HG03432 (cell line): ENCODE measurements at regions not wholly inside any gene's neighbourhood (a gene's known extent, or its start where the extent isn't known, plus 50 kb on each side); places are given as distances from the start of the nearest gene placed in this dataset.

Experiments used
- ATAC-seq: cut with Tn5 transposase; IDR thresholded peaks from one replicate; pipeline ENCODE4 v1.9.1; 2021; ENCODE audit warnings: mild to moderate bottlenecking, moderate library complexity; ENCODE audit not compliant: unreplicated experiment

DNA sequence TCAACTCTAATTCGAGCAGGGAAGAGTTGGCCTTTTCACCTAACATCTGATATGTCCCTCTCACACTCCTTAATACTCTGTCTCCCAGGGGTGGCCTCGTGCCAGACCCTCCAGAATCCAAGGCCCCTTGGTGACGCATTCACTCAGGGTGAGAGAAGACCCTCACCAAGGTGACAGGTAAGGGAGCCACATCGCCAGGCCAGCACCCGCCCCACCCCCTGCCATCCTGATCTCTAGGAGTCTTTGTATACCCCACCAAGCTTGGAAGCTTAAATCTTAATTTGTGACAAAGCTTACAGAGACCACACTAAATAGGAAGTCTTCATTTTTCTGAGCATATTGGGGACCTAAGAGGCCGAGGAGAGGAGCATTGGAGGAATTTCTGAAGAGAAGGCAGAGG lies 286.1 kb downstream of the IRF8 start:
- ATAC-seq = no peak

DNA sequence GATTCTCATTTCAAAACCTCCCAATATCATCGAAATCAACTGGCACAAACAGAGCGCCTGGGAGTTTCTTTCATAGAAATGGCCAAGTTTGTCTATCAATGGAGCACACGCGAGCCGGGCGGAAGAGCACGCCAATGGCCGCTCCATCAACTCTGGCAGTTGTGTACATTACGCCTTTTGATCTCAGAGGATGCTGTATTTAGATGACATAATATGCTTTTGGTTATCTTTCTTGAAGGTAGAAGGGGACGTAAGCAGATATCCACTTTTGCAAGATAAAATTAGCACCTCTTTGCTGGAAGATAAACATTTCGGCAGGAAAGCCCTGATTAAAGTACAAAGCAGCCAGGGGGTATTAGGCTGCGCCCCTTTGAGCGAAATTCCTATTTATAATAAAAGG lies 287.4 kb downstream of the IRF8 start:
- ATAC-seq = no peak

DNA sequence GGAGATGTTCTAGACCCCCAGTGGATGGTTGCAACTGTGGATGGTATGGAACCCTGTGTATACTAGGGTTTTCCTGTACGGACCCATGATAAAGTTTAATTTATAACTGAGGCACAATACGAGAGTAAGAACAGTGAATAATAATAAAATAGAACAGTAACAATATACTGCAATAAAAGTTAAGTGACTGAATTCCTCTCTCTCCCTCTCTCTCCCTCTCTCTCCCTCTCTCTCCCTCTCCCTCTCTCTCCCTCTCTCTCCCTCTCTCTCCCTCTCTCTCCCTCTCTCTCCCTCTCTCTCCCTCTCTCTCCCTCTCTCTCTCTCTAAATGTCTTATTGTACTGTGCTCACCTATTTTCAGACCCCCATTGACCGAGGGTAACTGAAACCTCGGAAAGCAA lies 291.0 kb downstream of the IRF8 start:
- no peak for ATAC-seq

DNA sequence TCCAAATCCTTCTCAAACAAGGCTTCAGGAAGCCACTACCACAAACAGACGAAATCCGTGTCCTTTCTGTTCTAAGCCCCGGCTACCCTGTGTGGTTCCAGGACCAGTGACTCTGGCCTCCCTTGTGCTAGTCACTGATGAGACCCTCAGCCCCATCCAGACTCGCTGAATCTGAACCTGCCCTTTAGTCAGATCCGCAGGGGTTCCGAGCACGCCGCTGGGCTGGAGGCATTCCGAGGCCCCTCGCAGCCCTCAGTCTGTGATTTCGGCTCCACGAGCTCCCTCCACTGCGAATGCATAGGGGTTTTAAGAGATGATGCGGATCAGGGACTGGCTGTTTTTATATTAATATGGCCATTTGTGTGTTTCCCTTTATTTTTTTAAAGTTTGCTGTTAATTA lies 292.7 kb downstream of the IRF8 start:
- no peak for ATAC-seq

DNA sequence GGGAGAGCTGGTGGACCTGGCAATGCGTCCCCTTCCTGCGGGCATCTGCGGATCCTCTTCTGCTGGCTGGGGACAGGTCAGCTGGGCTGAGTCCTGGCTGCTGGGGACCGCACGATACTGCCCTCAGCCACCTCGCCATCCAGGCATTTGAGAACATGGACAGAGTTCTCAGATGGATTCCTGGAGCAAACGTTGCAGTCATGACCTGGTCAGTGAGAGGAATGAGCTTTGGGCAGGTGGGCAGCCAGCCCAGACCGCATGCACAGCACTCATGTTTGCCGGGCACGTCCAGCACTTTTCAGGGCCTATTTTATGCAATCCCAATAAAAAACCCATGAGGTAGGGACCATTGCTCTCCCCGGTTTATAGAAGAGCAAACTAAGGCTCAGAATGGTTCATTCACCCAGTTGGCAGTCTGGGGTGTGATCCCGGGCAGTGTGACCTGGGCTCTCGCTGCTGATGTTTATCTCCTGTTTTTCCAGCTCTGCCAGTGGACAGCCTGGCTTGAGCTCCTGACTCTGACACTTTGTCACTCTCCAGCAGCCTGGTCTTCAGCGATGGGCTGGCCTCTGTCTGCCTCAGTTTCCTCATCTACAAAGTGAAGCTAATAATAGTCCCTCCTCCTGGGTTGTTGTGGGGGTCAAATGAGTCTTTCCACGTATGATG lies 294.7 kb downstream of the IRF8 start:
- ATAC-seq = no peak

DNA sequence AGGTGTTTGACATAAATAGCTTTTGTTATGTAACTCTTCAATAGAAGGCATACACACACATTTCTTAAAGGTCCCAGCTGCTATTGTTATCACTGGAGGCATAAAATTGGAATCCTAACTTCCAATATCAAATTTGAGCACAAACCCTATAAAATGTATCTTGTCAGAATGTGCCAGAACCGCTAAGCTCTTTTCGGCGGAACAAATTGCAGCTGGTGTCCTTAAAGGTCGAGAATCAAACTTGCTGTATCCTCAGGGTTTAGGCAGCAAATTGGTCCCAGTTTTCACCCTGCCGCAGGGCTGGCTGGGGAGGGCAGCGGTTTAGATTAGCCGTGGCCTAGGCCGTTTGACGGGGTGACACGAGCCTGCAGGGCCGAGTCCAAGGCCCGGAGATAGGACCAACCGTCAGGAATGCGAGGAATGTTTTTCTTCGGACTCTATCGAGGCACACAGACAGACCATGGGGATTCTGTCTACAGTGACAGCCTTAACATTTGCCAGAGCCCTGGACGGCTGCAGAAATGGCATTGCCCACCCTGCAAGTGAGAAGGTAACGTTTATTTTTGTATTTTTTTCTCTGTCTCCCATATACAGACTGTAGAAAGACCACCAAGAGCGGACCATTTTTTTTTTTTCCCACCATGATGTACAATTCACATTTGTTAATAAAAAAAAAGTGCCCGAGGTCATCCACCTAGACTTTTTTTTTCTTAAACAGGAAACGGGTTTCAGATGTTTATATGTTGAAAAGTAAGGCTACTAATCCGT lies 297.1 kb downstream of the IRF8 start:
- no peak for ATAC-seq

DNA sequence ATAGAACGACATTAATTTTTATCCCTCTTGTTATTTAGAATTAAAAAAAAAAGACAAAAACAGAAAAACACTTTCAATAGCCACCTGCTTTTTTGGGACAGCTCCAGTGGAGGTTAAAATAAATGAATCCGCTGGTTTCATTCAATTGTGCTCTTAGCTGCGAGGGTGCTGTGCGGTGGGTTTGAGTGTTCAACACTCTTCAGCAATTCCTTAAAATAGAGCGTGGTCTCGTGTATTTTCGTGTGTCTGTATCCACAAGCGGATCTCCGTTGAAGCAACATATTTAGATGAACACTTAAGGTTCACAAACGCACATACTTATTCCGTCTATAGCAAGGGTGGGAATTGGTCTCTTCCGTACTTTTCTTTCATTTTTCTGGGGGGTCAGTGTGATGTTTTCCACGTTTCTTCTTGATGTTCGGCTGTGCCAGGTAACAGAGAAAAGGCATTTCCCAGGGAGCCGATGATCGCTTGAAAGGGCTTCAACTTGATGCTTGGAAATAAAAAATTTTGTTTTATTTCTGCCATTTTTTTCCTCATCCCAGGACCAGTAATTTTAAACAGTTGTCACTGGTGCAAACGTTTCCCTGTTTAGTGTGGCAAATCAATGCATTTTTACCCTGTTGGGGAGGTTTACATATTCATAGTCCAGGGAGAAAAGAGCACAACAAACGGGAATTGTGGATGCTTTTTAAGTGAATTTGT lies 297.9 kb downstream of the IRF8 start:
- ATAC-seq = no peak

DNA sequence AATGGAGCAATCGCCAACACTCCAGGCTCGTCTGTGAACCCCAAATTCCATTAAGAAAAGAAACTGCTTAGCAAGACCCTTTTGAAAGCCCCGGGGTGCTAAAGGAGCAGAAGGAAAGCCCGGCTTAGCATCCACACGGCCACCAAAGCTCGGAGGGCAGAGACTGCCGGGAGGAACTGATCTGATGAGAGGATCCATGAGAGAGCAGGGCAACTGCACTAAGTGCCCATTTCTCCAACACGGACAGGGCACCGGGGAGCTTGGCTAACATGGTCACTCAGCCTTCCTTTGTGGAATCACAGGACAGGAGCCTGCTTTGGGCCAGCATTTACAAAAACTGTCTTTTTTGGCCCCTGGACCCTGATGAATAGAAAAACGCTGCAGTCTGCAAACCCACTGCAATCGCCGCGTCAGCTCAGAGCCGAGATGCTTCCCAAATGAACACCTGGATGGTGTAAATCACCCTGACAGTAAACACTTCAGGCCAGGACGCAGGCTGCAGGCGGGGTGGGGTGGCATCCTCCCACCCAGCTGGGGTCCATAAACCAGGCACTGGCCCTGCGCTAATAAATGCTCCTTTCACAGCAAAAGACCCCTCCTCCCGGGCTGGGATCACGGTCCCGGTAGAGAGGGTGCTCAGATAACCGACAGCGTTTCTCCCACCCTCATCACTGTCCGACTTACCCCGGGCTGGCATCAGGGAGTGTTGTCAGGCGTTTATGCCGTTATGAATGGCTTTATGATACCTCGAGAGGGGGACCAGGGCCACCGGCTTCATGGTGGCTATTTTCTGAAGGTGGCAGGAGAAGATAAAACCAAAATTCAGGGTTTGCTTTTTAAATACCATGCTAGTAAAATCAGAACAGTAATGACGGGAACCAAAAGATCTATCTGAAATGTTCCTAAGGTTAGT lies 299.5 kb downstream of the IRF8 start:
- no peak for ATAC-seq

DNA sequence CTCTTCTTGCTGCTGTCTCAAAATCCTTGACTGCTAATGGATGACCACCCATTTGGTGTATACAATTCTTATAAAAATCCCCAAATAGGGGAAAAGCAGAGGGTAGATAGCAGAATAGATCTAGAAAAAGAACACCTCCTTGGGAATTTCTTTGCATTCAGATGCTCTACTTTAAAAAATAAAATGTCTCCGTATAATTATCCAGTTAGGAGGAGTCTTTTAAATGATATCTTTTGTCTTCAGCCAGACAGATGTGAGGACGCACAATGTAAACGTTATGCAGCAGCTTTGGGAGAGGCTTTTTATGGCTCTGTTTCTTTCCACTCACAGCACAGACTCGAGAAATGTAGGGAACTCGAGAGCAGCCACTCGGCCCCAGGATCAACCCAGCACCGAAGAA lies 300.2 kb downstream of the IRF8 start:
- no peak for ATAC-seq

DNA sequence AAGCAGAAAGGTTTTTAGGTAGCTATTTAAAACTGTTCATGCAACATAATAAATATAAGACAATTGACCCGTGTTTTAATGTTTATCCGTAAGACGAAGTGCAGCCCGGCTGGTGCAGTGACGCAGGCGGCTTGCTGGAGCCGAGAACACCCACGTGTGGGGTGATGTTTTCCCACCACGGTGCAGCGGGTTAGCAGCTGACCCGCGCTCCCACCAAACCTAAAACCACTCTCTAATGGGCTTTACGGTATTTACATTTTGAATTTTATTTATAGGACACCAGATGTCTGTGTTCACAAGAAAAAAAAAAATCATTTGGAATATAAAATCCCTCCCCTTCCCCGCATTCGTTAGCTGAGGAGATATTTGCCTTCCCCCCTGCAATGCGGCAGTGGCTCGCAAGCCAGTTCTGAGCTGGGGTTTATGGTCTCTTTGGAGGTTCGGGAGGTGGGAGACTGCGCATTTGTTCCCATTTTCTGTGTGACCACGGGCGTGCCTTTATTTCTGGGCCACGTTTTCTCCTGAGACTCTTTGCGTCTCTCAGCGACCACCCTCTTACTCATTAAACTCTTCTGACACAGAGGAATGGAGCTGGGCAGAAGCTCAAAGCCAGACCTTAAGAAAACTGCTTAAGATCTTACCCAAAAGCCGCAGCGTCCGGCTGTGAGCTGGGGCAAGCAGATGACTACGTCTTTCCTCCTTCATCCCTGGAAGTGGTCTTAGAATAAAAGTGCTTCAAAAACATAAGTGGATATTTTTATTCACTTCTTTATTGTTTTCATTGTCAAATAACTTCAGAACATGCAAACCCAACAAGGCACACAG lies 301.1 kb downstream of the IRF8 start:
- ATAC-seq = no peak

DNA sequence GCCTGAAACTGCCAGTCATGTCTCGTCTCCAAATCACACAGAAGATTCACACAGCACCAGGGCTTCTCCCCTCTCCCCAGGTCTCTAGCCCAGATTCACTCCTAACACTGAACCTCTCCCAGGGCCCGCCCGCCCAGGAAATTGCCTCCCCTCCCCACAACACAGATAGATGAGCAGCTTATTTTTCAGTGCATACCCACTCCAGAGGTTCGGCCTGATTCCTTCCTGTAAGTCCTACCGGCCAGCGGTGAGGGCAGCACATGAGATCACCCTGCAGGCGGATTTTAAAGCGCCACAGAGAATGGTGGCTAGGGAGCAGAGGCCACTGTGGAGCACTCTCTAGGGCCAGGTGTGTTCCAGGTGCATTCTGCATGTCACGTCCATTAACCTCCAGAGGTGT lies 301.8 kb downstream of the IRF8 start:
- ATAC-seq = no peak

DNA sequence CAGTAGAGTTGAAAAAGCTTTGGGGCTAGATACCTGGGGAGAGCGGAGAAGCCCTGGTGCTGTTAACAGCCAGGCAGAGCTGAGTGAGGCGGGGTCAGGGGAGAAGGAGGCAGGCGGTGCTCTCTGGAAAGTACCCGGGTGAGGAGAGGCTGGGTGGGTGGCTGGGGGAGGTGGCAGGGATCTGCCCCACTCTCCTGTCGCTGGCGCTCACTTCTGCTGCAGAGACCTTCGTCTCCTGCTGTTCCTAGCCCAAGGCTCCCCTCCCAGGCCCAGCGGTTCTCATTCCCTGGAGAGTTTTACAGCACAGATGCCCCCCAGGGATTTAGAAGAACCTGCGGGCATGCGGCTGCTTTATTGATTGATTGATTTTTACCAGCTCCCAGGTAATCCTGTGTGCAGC lies 302.8 kb downstream of the IRF8 start:
- no peak for ATAC-seq

DNA sequence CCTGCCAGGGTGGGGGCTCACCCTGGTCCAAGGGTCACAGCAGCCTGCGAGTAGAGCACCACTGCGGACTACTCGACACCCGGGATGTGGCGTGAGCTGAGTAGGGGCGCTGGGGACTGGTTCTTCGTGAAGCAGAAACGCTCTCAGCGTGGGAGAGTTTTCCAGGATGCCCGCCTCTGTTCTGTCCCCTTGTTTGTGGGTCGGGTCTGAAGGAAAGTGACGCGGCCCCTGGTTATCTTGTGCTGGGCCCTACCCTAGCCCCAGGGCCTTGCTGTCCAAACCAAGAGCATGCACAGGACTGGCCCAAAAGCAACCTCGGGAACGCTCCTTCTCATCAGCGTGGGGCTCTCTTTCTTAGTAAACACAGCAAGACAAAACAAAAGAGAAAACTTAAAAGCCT lies 303.3 kb downstream of the IRF8 start:
- no peak for ATAC-seq

DNA sequence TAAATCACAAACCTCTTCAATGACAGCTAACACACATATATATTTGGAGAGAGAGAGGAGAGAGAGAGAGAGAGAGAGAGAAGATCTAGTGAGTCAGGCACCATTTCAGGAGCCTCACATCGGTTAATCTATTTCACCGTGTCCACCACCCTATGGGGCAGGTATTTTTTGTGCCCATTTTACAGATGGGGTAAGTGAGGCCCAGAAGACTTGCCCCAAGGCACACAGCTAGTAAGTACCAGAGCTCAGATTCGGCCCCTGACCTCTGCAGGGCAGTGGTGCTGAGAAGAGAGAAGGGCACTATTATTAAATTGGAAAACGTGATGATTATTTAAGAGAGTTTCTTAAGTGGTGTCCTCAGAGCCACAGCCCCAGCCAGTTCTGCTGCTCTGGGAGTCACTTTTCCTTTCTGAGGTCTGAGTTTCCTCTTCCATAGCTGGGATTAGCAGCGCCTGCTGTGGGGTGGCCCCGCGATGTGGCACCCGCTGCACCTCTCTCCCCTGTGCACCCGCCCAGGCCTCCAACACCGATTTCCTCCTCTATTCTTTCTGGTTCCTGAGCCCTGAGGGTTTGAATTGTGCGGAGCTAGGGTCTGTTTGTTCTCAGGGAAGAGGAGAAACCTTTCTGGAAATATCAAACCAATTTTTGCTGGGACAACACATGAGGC lies 303.9 kb downstream of the IRF8 start:
- no peak for ATAC-seq

DNA sequence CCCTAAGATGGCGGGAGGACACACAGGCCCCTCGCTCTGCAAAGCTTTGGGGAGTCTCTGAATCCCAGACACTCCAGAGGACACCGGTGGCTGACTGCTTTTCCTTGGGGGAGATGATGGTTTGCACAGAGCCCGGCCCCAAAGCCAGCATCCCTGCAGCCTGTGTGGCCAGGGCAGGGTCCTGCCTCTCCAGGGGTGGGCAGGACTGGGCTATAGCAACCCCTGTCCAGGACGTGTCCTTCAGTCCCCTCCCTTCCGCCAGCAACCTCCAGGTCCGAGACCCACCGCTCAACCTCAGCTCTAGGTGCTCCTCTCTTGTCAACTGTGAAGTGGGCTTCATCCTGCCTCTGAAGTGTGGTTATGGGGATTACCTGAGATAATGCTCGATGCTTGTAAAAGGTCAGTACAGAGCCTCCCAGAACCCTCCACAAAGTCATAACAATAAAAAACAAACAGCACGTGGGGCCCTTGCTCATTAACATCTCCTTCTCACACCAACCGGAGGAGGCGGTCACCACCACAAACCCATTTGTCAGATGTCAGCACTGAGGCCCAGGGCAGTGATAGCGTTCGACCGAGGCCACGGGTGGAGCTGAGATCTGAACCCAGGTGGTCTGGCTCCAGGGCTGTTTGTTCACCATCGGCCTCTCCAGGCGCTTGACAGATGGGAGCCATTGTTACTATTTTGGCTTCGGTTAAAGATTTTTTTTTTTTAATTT lies 304.8 kb downstream of the IRF8 start:
- no peak for ATAC-seq

DNA sequence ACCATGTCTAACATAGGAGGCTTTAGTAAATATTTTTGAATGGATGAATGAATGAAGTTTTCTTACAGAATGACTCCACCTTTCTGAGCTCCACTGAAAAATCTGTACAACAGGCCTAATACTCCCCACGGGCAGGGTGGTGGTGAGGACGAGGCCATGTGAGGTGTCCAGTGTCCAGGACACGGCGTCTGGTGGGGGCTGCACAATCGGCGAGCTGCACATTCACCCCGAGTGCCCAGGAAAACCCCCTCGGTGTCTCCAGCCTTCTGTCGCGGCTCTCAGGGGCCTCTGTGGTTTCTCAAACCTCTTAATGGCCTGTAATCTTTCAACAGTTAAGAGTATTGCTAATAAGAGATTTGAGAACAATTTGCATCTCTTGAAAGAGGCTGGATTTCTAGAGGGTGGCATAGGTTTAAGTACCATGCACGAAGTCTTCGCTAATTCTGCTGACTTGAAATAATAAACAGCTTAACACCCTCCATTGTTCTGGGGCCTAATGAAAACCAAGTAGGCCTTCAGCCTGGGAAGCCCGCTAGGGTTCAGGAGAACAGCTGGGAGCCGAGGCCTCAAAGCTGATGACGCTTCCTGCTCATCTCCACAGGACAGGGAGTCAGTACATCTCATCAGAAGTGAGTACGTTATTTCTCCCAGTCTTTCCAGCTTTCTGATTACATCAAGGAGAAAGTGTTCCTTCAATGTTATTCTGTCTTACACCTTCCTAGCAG lies 304.6 kb upstream of the FOXF1 start:
- no peak for ATAC-seq

DNA sequence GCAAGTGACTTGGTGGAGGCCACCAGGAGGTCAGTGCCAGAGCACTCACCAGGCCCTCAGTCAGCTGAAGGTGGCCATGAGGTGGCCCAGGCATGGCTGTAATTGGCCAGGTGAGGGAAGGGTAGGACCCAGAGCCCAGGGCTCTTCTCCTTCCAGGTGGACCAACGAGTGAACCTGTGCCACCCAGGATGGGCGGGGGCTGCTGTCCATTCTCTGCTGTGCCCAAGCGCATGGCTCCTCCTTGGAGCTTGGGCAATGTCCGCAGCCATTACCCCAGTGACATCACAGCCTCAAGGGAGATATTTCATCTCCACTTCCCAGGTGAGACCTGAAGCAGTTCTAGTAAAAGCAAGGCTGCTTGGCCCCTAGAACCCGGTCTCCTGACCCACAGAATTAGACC lies 303.0 kb upstream of the FOXF1 start:
- ATAC-seq = no peak

DNA sequence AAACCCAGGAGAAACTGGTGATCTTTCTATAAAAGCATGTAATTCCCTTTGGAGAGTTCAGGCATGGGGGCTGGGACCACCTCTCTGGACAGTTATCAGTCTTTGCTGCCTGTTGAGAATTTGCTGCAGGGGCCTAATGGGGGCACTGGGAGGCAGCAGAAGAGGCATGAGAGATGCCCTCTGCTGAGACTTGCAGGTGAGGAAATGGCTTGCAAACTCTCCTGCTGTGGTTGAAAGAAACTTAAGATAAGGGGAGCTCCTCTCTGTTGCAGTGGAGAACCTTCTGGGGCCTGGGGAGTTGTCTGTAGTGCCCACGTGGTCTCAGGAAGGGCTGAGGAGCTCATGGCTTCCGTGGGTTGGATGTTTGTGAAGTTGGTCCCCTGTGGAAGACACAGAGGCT lies 301.1 kb upstream of the FOXF1 start:
- no peak for ATAC-seq
